ENCODE measurements at regions not wholly inside any gene's neighbourhood (a gene's known extent, or its start where the extent isn't known, plus 50 kb on each side); places are given as distances from the start of the nearest gene placed in this dataset.

GRCh38 chr1:60273185-60273584, 199.6 kb upstream of the C1orf87 start:
- H4K20me1 ChIP-seq (ENCODE audit: insufficient read depth) = no peaks in the 10 kb centered on the region
- no peak overlapping the region for H3K27ac ChIP-seq (ENCODE audit: low read length)

DNA sequence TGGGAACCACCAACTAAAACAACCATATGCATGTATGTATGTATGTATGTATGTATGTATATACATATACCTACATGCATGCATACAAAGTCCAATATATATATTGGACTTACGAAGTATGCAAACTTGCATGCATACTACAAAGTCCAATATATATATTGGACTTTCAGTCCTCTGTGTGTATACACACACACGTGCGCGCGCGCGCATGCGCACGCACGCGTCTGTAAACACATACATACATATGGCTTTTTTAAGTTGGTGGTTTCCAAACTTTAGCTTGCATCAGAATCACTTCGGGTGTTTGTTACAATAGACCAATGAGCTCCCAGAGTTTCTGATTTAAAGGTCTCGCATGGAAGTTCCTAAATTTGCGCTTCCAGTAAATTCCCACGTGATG, 197.5 kb upstream of the C1orf87 start:
- TF ChIP-seq TAF1 (IDR thresholded peaks at IDR 0.05; ENCODE audit: low read depth) (no peak), EP300 (conservative IDR thresholded peaks at IDR 0.05; ENCODE audit: poor library complexity, severe bottlenecking) (no peak), RAD21 (conservative IDR thresholded peaks at IDR 0.05) (no peak), MXI1 (conservative IDR thresholded peaks at IDR 0.05; ENCODE audit: poor library complexity, severe bottlenecking) (no peak), EZH2 (IDR thresholded peaks at IDR 0.05; ENCODE audit: borderline replicate concordance, insufficient read depth, low read length, poor library complexity, severe bottlenecking) (no peak)
- TF ChIP-seq, protein P1, sequence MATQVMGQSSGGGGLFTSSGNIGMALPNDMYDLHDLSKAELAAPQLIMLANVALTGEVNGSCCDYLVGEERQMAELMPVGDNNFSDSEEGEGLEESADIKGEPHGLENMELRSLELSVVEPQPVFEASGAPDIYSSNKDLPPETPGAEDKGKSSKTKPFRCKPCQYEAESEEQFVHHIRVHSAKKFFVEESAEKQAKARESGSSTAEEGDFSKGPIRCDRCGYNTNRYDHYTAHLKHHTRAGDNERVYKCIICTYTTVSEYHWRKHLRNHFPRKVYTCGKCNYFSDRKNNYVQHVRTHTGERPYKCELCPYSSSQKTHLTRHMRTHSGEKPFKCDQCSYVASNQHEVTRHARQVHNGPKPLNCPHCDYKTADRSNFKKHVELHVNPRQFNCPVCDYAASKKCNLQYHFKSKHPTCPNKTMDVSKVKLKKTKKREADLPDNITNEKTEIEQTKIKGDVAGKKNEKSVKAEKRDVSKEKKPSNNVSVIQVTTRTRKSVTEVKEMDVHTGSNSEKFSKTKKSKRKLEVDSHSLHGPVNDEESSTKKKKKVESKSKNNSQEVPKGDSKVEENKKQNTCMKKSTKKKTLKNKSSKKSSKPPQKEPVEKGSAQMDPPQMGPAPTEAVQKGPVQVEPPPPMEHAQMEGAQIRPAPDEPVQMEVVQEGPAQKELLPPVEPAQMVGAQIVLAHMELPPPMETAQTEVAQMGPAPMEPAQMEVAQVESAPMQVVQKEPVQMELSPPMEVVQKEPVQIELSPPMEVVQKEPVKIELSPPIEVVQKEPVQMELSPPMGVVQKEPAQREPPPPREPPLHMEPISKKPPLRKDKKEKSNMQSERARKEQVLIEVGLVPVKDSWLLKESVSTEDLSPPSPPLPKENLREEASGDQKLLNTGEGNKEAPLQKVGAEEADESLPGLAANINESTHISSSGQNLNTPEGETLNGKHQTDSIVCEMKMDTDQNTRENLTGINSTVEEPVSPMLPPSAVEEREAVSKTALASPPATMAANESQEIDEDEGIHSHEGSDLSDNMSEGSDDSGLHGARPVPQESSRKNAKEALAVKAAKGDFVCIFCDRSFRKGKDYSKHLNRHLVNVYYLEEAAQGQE (IDR thresholded peaks at IDR 0.05; ENCODE audit: borderline replicate concordance) = no peak
- no peaks in the 10 kb centered on the region for H3K27me3 ChIP-seq (ENCODE audit: insufficient read depth, low read depth, low read length)
- H3K4me3 ChIP-seq (ENCODE audit: low read length) = no peak overlapping the region
- H3K9me2 ChIP-seq (ENCODE audit: insufficient read depth, low read length) = no peaks in the 10 kb centered on the region
- no peaks in the 10 kb centered on the region for H3K79me2 ChIP-seq (replicated peaks; ENCODE audit: insufficient read depth, low read length)
- H3K9me3 ChIP-seq (ENCODE audit: low read length) = no peaks in the 10 kb centered on the region
- H3K9ac ChIP-seq (ENCODE audit: low read length) = no peak overlapping the region
- no peak overlapping the region for H2AFZ ChIP-seq (ENCODE audit: low read depth, low read length)
- H3F3A ChIP-seq (ENCODE audit: insufficient read depth, low read length, poor library complexity, severe bottlenecking) = no peaks in the 10 kb centered on the region
- H3K36me3 ChIP-seq (ENCODE audit: insufficient read depth, low read length) = no peaks in the 10 kb centered on the region
- no peak overlapping the region for H3K4me2 ChIP-seq (ENCODE audit: low read length)
- H3K27ac ChIP-seq (ENCODE audit: low read length) = no peak overlapping the region
- H4K20me1 ChIP-seq (ENCODE audit: insufficient read depth) = no peaks in the 10 kb centered on the region

More at GRCh38 chr1:60273185-60273584, 199.6 kb upstream of the C1orf87 start:
- Histone ChIP-seq H3K79me2 (replicated peaks; ENCODE audit: insufficient read depth, low read length) (no peaks in the 10 kb centered on the region), H3K9me3 (ENCODE audit: low read length) (no peaks in the 10 kb centered on the region), H3K9me2 (ENCODE audit: insufficient read depth, low read length) (no peaks in the 10 kb centered on the region), H3F3A (ENCODE audit: insufficient read depth, low read length, poor library complexity, severe bottlenecking) (no peaks in the 10 kb centered on the region), H3K4me2 (ENCODE audit: low read length) (no peak overlapping the region), H3K9ac (ENCODE audit: low read length) (no peak overlapping the region), H2AFZ (ENCODE audit: low read depth, low read length) (no peak overlapping the region), H3K36me3 (ENCODE audit: insufficient read depth, low read length) (no peaks in the 10 kb centered on the region), H3K27me3 (ENCODE audit: insufficient read depth, low read depth, low read length) (no peaks in the 10 kb centered on the region), H3K4me3 (ENCODE audit: low read length) (no peak overlapping the region)
- TF ChIP-seq TAF1 (IDR thresholded peaks at IDR 0.05; ENCODE audit: low read depth) = no peak
- TF ChIP-seq EZH2 (IDR thresholded peaks at IDR 0.05; ENCODE audit: borderline replicate concordance, insufficient read depth, low read length, poor library complexity, severe bottlenecking) = no peak
- no peak for TF ChIP-seq CTCF (IDR thresholded peaks at IDR 0.05; ENCODE audit: poor library complexity, severe bottlenecking)
- TF ChIP-seq, protein P1 (IDR thresholded peaks at IDR 0.05; ENCODE audit: borderline replicate concordance) = no peak
- no peak for TF ChIP-seq MXI1 (conservative IDR thresholded peaks at IDR 0.05; ENCODE audit: poor library complexity, severe bottlenecking)
- no peak for TF ChIP-seq RAD21 (conservative IDR thresholded peaks at IDR 0.05)
- TF ChIP-seq SMC3 (conservative IDR thresholded peaks at IDR 0.05; ENCODE audit: poor library complexity) = no peak
- TF ChIP-seq EP300 (conservative IDR thresholded peaks at IDR 0.05; ENCODE audit: poor library complexity, severe bottlenecking) = no peak
- TF ChIP-seq POLR2AphosphoS5 (IDR thresholded peaks at IDR 0.05) = no peak
